ENCODE measurements at regions not wholly inside any gene's neighbourhood (a gene's known extent, or its start where the extent isn't known, plus 50 kb on each side); places are given as distances from the start of the nearest gene placed in this dataset.

DNA sequence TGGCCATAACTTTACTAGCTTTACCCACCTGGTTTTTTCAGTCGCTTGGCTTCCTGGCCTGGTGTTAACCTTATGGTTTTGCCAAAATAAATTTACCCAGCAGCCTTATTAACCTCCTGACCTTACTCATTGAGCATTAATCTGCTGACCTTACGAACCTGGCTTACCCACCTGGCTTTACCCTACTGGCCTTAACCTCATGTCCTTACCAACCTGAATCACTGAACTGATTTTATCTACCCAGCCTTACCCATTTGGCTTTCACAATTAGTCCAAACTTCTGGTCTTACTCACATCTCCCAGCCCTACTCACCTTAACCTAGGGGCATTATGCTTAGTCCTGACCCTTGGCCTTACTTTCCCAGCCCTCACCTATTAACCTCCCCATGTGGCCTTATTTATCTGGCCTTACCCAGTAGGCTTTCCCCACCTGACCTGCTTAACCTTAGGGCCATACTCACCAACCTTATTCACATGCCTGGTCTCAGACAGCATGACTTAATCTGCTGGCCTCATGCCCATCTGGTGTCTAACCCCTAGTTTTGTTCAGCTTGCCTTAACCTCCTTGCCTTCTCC, 93.4 kb downstream of the IL12A start:
- TF ChIP-seq, protein P1, sequence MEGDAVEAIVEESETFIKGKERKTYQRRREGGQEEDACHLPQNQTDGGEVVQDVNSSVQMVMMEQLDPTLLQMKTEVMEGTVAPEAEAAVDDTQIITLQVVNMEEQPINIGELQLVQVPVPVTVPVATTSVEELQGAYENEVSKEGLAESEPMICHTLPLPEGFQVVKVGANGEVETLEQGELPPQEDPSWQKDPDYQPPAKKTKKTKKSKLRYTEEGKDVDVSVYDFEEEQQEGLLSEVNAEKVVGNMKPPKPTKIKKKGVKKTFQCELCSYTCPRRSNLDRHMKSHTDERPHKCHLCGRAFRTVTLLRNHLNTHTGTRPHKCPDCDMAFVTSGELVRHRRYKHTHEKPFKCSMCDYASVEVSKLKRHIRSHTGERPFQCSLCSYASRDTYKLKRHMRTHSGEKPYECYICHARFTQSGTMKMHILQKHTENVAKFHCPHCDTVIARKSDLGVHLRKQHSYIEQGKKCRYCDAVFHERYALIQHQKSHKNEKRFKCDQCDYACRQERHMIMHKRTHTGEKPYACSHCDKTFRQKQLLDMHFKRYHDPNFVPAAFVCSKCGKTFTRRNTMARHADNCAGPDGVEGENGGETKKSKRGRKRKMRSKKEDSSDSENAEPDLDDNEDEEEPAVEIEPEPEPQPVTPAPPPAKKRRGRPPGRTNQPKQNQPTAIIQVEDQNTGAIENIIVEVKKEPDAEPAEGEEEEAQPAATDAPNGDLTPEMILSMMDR (conservative IDR thresholded peaks at IDR 0.05 in 1 of 2, IDR thresholded peaks at IDR 0.05 in 1 of 2; ENCODE audit: extremely low read depth in 1 of 2, insufficient read depth in 1 of 2, low read depth in 1 of 2, low read length in 2 of 2), result no peak
- TF ChIP-seq EZH2 (IDR thresholded peaks at IDR 0.05; ENCODE audit: borderline replicate concordance, low read length), result no peak

Measured in mammary epithelial cell (primary cell).